ENCODE measurements at regions not wholly inside any gene's neighbourhood (a gene's known extent, or its start where the extent isn't known, plus 50 kb on each side); places are given as distances from the start of the nearest gene placed in this dataset.

- BruUV-seq (replicated peaks), result no TSS peak
- ChIA-PET CTCF (no interaction called here), POLR2A (no interaction called here)
- dilution Hi-C loops (cut with MboI; ENCODE audit: extremely low pct_ligation_motif_present, low sequenced_read_pairs), result no loop called here
- FAIRE-seq (no peak), DNase-seq (ENCODE audit: low read depth, low spot score) (no peak)
- Histone ChIP-seq H3K27ac (ENCODE audit: insufficient read depth, low read depth, low read length) (no peak overlapping the region), H3K9me3 (replicated peaks; ENCODE audit: control insufficient read depth, insufficient read depth, low read length) (no peaks in the 10 kb centered on the region), H3K27me3 (ENCODE audit: control insufficient read depth in 2 of 2, insufficient read depth in 2 of 2, low read length in 2 of 2) (no peaks in the 10 kb centered on the region), H3K9ac (replicated peaks; ENCODE audit: extremely low read depth, insufficient read depth, low read length) (no peak overlapping the region), H3K36me3 (ENCODE audit: control insufficient read depth in 2 of 2, extremely low read depth in 1 of 2, insufficient read depth in 2 of 2, low read length in 2 of 2) (no peaks in the 10 kb centered on the region), H3K9me1 (replicated peaks; ENCODE audit: control insufficient read depth, extremely low read depth, insufficient read depth, low read length) (no peaks in the 10 kb centered on the region), H2AFZ (ENCODE audit: low read depth, low read length) (no peak overlapping the region), H3K4me3 (replicated peaks in 1 of 3; ENCODE audit: insufficient read depth in 1 of 3, low read depth in 1 of 3, low read length in 3 of 3) (no peak overlapping the region), H3K4me1 (ENCODE audit: control insufficient read depth, extremely low read depth, insufficient read depth, low read length) (no peaks in the 10 kb centered on the region), H3K4me2 (ENCODE audit: insufficient read depth, low read length) (no peak overlapping the region), H4K20me1 (replicated peaks; ENCODE audit: control insufficient read depth, extremely low read depth, insufficient read depth, low read length) (no peaks in the 10 kb centered on the region), H3K79me2 (ENCODE audit: control insufficient read depth, insufficient read depth, low read length) (no peaks in the 10 kb centered on the region)
- intact Hi-C loops (cut with micrococcal nuclease), result no loop called here
- no peak for TF ChIP-seq FOS (IDR thresholded peaks at IDR 0.05; ENCODE audit: borderline replicate concordance, insufficient read depth, low read length)
- TF ChIP-seq MYC (IDR thresholded peaks at IDR 0.05; ENCODE audit: low read depth, low read length), result no peak
- TF ChIP-seq POLR2A (IDR thresholded peaks at IDR 0.05; ENCODE audit: low read depth, low read length), result no peak
- no peak for TF ChIP-seq JUN (IDR thresholded peaks at IDR 0.05; ENCODE audit: borderline replicate concordance, insufficient read depth, insufficient read length, low read depth)
- TF ChIP-seq POLR2AphosphoS5 (IDR thresholded peaks at IDR 0.05; ENCODE audit: insufficient read depth, low read depth, low read length), result no peak
- no peak for TF ChIP-seq GATA2 (IDR thresholded peaks at IDR 0.05; ENCODE audit: insufficient read depth, insufficient read length, low read depth, low read length)
- no peak for TF ChIP-seq CTCF (IDR thresholded peaks at IDR 0.05; ENCODE audit: extremely low read depth in 1 of 2, insufficient read depth in 1 of 2, low read depth in 1 of 2, low read length in 2 of 2)
- TF ChIP-seq MAX (IDR thresholded peaks at IDR 0.05; ENCODE audit: insufficient read depth, insufficient read length), result no peak
- no peak for TF ChIP-seq EZH2 (IDR thresholded peaks at IDR 0.05; ENCODE audit: borderline replicate concordance, low read depth, low read length, severe bottlenecking)
These were observed 99.5 kb upstream of the CNTN3 start for GRCh38 chr3:74713977-74714376.
